OCI-LY1 (cell line): ENCODE measurements at regions not wholly inside any gene's neighbourhood (a gene's known extent, or its start where the extent isn't known, plus 50 kb on each side); places are given as distances from the start of the nearest gene placed in this dataset.

Experiments
- H2AFZ ChIP-seq: fragments of 200-600 bp; sonication (generic), shearing (Covaris generic); 2 replicates; pipeline ENCODE4 v1.6.0; 2014; ENCODE audit warnings: antibody characterized with exemption, mild to moderate bottlenecking, low read length
- H3F3A ChIP-seq: fragments of 200-600 bp; sonication (generic), shearing (Covaris generic); 2 replicates; pipeline ENCODE4 v1.6.0; 2014; ENCODE audit warnings: mild to moderate bottlenecking, antibody characterized with exemption, low read length, moderate library complexity; ENCODE audit not compliant: insufficient read depth
- H3K27ac ChIP-seq: fragments of 200-600 bp; sonication (generic); 2 replicates; pipeline ENCODE4 v1.5.1; 2014; ENCODE audit warnings: low read length, mixed run types, mild to moderate bottlenecking, low read depth; ENCODE audit not compliant: poor library complexity, severe bottlenecking
- H3K27me3 ChIP-seq: fragments of 200-600 bp; sonication (generic); 2 replicates; pipeline ENCODE4 v1.6.0; 2014; ENCODE audit warnings: antibody characterized with exemption, mild to moderate bottlenecking, low read length, moderate library complexity; ENCODE audit not compliant: insufficient read depth
- H3K36me3 ChIP-seq: fragments of 200-600 bp; sonication (generic); 2 replicates; pipeline ENCODE4 v1.6.1; 2014; ENCODE audit warnings: mild to moderate bottlenecking, antibody characterized with exemption, low read length, moderate library complexity, mixed read lengths; ENCODE audit not compliant: insufficient read depth
- H3K4me1 ChIP-seq: fragments of 200-600 bp; sonication (generic); 2 replicates; pipeline ENCODE4 v1.5.1; 2014; ENCODE audit warnings: mild to moderate bottlenecking, low read length, moderate library complexity; ENCODE audit not compliant: insufficient read depth, severe bottlenecking
- H3K4me2 ChIP-seq: fragments of 200-600 bp; sonication (generic), shearing (Covaris generic); 2 replicates; pipeline ENCODE4 v1.6.1; 2014; ENCODE audit warnings: low read length
- H3K4me3 ChIP-seq: fragments of 200-600 bp; sonication (generic); 2 replicates; pipeline ENCODE4 v1.5.1; 2014; ENCODE audit warnings: low read length, low read depth, mild to moderate bottlenecking, mixed read lengths; ENCODE audit not compliant: poor library complexity, severe bottlenecking
- H3K79me2 ChIP-seq: fragments of 200-600 bp; shearing (Covaris generic); 2 replicates; pipeline ENCODE4 v1.6.1; 2016; ENCODE audit warnings: mixed run types, low read length, mixed read lengths; ENCODE audit not compliant: insufficient read depth
- H3K9ac ChIP-seq: fragments of 200-600 bp; sonication (generic), shearing (Covaris generic); 2 replicates; pipeline ENCODE4 v1.6.1; 2014; ENCODE audit warnings: mild to moderate bottlenecking, low read length, mixed read lengths
- H3K9me2 ChIP-seq: fragments of 200-600 bp; sonication (generic), shearing (Covaris generic); 2 replicates; pipeline ENCODE4 v1.6.1; 2014; ENCODE audit warnings: low read depth, mild to moderate bottlenecking, low read length, mixed read lengths
- H3K9me3 ChIP-seq: fragments of 200-600 bp; shearing (Covaris generic); 2 replicates; pipeline ENCODE4 v1.6.1; 2014; ENCODE audit warnings: low read length, mixed read lengths
- H4K20me1 ChIP-seq: fragments of 200-600 bp; sonication (generic), shearing (Covaris generic); 2 replicates; pipeline ENCODE4 v1.6.0; 2016; ENCODE audit warnings: mild to moderate bottlenecking, low read length; ENCODE audit not compliant: insufficient read depth
- CTCF ChIP-seq: fragments of 200-600 bp; sonication (generic), shearing (Covaris generic); IDR thresholded peaks from 2 replicates; pipeline ENCODE4 v1.5.1; 2017; ENCODE audit warnings: mild to moderate bottlenecking, antibody characterized with exemption, low read length, moderate library complexity, mixed read lengths
- EZH2 ChIP-seq: fragments of 200-600 bp; sonication (generic), shearing (Covaris generic); IDR thresholded peaks from 2 replicates; pipeline ENCODE4 v1.8.0; 2017; ENCODE audit warnings: borderline replicate concordance, mixed run types, mild to moderate bottlenecking, antibody characterized with exemption, low read length, moderate library complexity, mixed read lengths

DNA sequence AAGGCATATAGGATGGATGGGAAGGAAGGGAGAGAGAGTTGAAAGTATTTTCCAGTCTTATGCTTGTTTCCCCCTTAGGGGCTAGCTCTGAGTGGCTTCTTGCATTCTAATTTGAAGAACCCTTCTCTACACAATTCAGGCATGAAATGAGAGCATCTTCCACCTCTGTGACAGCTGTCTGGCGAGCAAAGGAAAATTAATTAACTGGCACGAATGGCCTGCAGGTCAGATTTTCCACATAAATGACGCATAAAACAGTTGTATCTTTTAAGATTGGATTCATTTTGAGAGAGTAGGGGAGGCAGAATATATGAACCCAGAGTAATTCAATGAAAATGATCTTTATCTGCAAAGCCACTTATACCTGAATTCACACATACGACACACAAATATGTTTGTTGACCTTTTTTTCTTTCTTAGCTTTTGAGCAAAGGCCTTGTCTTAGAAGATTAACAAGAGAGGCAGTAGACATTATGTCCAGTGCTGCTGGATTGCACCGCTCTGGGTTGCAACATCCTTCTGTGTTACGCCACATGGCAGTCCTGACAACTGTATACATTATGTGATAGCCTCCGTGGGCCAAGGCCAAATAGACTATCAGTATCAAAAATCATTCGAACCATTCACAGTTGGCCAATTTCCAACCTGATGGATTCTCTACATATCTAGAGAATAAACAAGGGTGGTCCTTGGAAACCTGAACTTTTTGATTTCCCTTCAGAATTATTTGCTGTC is 173.0 kb upstream of the GOT2 start:
- H3K9ac ChIP-seq: no peak overlapping the region
- no peak overlapping the region for H2AFZ ChIP-seq
- no peaks in the 10 kb centered on the region for H3K9me3 ChIP-seq
- H3F3A ChIP-seq: no peaks in the 10 kb centered on the region
- TF ChIP-seq EZH2 (no peak), CTCF (no peak)
- H3K4me2 ChIP-seq: no peak overlapping the region
- no peaks in the 10 kb centered on the region for H4K20me1 ChIP-seq
- no peaks in the 10 kb centered on the region for H3K36me3 ChIP-seq
- H3K4me1 ChIP-seq: no peaks in the 10 kb centered on the region
- H3K27ac ChIP-seq: no peak overlapping the region
- H3K9me2 ChIP-seq: no peaks in the 10 kb centered on the region
- no peaks in the 10 kb centered on the region for H3K27me3 ChIP-seq
- H3K79me2 ChIP-seq: no peaks in the 10 kb centered on the region
- no peak overlapping the region for H3K4me3 ChIP-seq

- H3F3A ChIP-seq: no peaks in the 10 kb centered on the region
- no peaks in the 10 kb centered on the region for H3K27me3 ChIP-seq
- H3K36me3 ChIP-seq: no peaks in the 10 kb centered on the region
- no peaks in the 10 kb centered on the region for H4K20me1 ChIP-seq
- H3K9ac ChIP-seq: no peak overlapping the region
- H2AFZ ChIP-seq: no peak overlapping the region
- TF ChIP-seq CTCF (no peak), EZH2 (no peak)
- no peak overlapping the region for H3K4me3 ChIP-seq
- no peaks in the 10 kb centered on the region for H3K9me3 ChIP-seq
- no peak overlapping the region for H3K4me2 ChIP-seq
- no peaks in the 10 kb centered on the region for H3K79me2 ChIP-seq
- no peak overlapping the region for H3K27ac ChIP-seq
- H3K9me2 ChIP-seq: no peaks in the 10 kb centered on the region
- H3K4me1 ChIP-seq: no peaks in the 10 kb centered on the region
Measured at GRCh38 chr16:58904291-58904690, 170.2 kb upstream of the GOT2 start.

GRCh38 chr16:58889516-58889915 is 155.4 kb upstream of the GOT2 start:
- no peak for TF ChIP-seq CTCF
- no peak for TF ChIP-seq EZH2
- Histone ChIP-seq H3K9ac (no peak overlapping the region), H3K4me3 (no peak overlapping the region)

More at GRCh38 chr16:58889516-58889915, 155.4 kb upstream of the GOT2 start:
- no peaks in the 10 kb centered on the region for H3F3A ChIP-seq
- H3K4me1 ChIP-seq: no peaks in the 10 kb centered on the region
- H3K27me3 ChIP-seq: no peaks in the 10 kb centered on the region
- no peaks in the 10 kb centered on the region for H4K20me1 ChIP-seq
- H3K79me2 ChIP-seq: no peaks in the 10 kb centered on the region
- no peaks in the 10 kb centered on the region for H3K9me2 ChIP-seq
- H3K4me2 ChIP-seq: no peak overlapping the region
- no peak overlapping the region for H3K27ac ChIP-seq
- no peaks in the 10 kb centered on the region for H3K36me3 ChIP-seq
- no peaks in the 10 kb centered on the region for H3K9me3 ChIP-seq
- no peak overlapping the region for H2AFZ ChIP-seq
